ENCODE measurements at regions not wholly inside any gene's neighbourhood (a gene's known extent, or its start where the extent isn't known, plus 50 kb on each side); places are given as distances from the start of the nearest gene placed in this dataset.

DNA sequence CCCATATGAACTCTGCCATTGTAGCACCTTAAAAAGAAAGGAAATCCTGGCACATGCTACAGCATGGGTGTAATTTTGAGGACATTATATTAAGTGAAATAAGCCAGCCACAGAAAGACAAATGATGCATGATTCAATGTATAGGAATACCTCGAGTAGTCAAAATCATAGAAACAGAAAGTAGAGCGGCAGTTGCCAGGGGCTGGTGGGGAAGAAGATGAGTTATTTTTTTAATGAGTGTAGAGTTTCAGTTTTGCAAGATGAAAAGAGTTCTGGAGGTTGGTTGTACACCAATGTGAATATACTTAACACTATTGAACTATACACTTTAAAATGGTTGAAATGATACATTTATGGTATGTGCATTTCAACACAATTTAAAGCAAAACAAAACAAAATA is 133.0 kb downstream of the ZDHHC21 start:
- Histone ChIP-seq H2BK12ac (ENCODE audit: low read length) (no peak overlapping the region), H2BK5ac (ENCODE audit: low read length) (no peak overlapping the region), H3K79me1 (ENCODE audit: low read depth, low read length) (no peaks in the 10 kb centered on the region), H3K9me3 (replicated peaks in 1 of 2; ENCODE audit: control insufficient read depth in 2 of 2, insufficient read depth in 1 of 2, low read depth in 1 of 2, low read length in 2 of 2) (no peaks in the 10 kb centered on the region), H3K9ac (ENCODE audit: low read depth, low read length, poor library complexity) (no peak overlapping the region), H3K4ac (ENCODE audit: low read length) (no peak overlapping the region), H2AK5ac (ENCODE audit: low read depth, low read length) (no peak overlapping the region), H3K14ac (ENCODE audit: low read length) (no peak overlapping the region), H2AFZ (ENCODE audit: low read length) (no peak overlapping the region), H3K4me1 (ENCODE audit: control insufficient read depth in 2 of 2, insufficient read depth in 1 of 2, low read depth in 1 of 2, low read length in 2 of 2) (peaks cover 0 to 15% of the 10 kb centered on the region in 2 donors), H3K36me3 (replicated peaks in 1 of 2; ENCODE audit: control insufficient read depth in 2 of 2, insufficient read depth in 2 of 2, low read length in 2 of 2) (no peaks in the 10 kb centered on the region), H3K27me3 (ENCODE audit: control insufficient read depth in 3 of 3, insufficient read depth in 3 of 3, low read depth in 1 of 3, low read length in 3 of 3) (no peaks in the 10 kb centered on the region), H2BK15ac (ENCODE audit: low read length) (no peak overlapping the region), H2BK120ac (ENCODE audit: low read depth, low read length) (no peak overlapping the region), H4K8ac (ENCODE audit: low read depth, low read length) (no peak overlapping the region), H4K91ac (ENCODE audit: low read depth, low read length, poor library complexity) (no peak overlapping the region), H3K18ac (ENCODE audit: low read length) (no peak overlapping the region), H3K4me2 (ENCODE audit: insufficient read depth, low read length, poor library complexity, severe bottlenecking) (no peak overlapping the region), H3K23ac (ENCODE audit: low read depth, low read length, poor library complexity) (no peak overlapping the region), H3K4me3 (ENCODE audit: low read length in 2 of 2) (no peak overlapping the region), H3K27ac (replicated peaks; ENCODE audit: low read length) (no peak overlapping the region)
- DNase-seq (ENCODE audit: low spot score): no peak
- WGBS, 2 donors (ENCODE audit: extremely low coverage in 2 of 2, insufficient read length in 2 of 2, insufficient replicate concordance in 1 of 2): no CpG with 5 or more reads among the region's 2 CpGs

- Histone ChIP-seq H3K4me3 (ENCODE audit: low read length in 2 of 2) (no peak overlapping the region), H3K27ac (replicated peaks; ENCODE audit: low read length) (no peak overlapping the region), H3K79me1 (ENCODE audit: low read depth, low read length) (no peaks in the 10 kb centered on the region), H3K27me3 (ENCODE audit: control insufficient read depth in 3 of 3, insufficient read depth in 3 of 3, low read depth in 1 of 3, low read length in 3 of 3) (no peaks in the 10 kb centered on the region), H3K14ac (ENCODE audit: low read length) (no peak overlapping the region), H2AFZ (ENCODE audit: low read length) (no peak overlapping the region), H3K4me1 (ENCODE audit: control insufficient read depth in 2 of 2, insufficient read depth in 1 of 2, low read depth in 1 of 2, low read length in 2 of 2) (no peaks in the 10 kb centered on the region), H3K9me3 (replicated peaks in 1 of 2; ENCODE audit: control insufficient read depth in 2 of 2, insufficient read depth in 1 of 2, low read depth in 1 of 2, low read length in 2 of 2) (no peaks in the 10 kb centered on the region), H2BK12ac (ENCODE audit: low read length) (no peak overlapping the region), H2BK5ac (ENCODE audit: low read length) (no peak overlapping the region), H2BK120ac (ENCODE audit: low read depth, low read length) (no peak overlapping the region), H3K18ac (ENCODE audit: low read length) (no peak overlapping the region), H2AK5ac (ENCODE audit: low read depth, low read length) (no peak overlapping the region), H4K8ac (ENCODE audit: low read depth, low read length) (no peak overlapping the region), H3K4me2 (ENCODE audit: insufficient read depth, low read length, poor library complexity, severe bottlenecking) (no peak overlapping the region), H3K23ac (ENCODE audit: low read depth, low read length, poor library complexity) (no peak overlapping the region), H3K9ac (ENCODE audit: low read depth, low read length, poor library complexity) (no peak overlapping the region), H3K4ac (ENCODE audit: low read length) (no peak overlapping the region), H3K36me3 (replicated peaks in 1 of 2; ENCODE audit: control insufficient read depth in 2 of 2, insufficient read depth in 2 of 2, low read length in 2 of 2) (no peaks in the 10 kb centered on the region), H2BK15ac (ENCODE audit: low read length) (no peak overlapping the region), H4K91ac (ENCODE audit: low read depth, low read length, poor library complexity) (no peak overlapping the region)
- WGBS, 2 donors (ENCODE audit: extremely low coverage in 2 of 2, insufficient read length in 2 of 2, insufficient replicate concordance in 1 of 2): no CpG with 5 or more reads among the region's 4 CpGs
- no peak for DNase-seq (ENCODE audit: low spot score)
Measured at GRCh38 chr9:14554886-14555285, 138.3 kb downstream of the ZDHHC21 start.

GRCh38 chr9:14547245-14548060 is 145.8 kb downstream of the ZDHHC21 start:
- no peak overlapping the region for H4K91ac ChIP-seq (ENCODE audit: low read depth, low read length, poor library complexity)
- H2AFZ ChIP-seq (ENCODE audit: low read length): peak overlapping the region; percentile 48
- H3K4me2 ChIP-seq (ENCODE audit: insufficient read depth, low read length, poor library complexity, severe bottlenecking): no peak overlapping the region
- no peaks in the 10 kb centered on the region for H3K36me3 ChIP-seq (replicated peaks in 1 of 2; ENCODE audit: control insufficient read depth in 2 of 2, insufficient read depth in 2 of 2, low read length in 2 of 2)
- H3K9ac ChIP-seq (ENCODE audit: low read depth, low read length, poor library complexity): no peak overlapping the region
- no peak overlapping the region for H3K27ac ChIP-seq (replicated peaks; ENCODE audit: low read length)
- H3K4me1 ChIP-seq (ENCODE audit: control insufficient read depth in 2 of 2, insufficient read depth in 1 of 2, low read depth in 1 of 2, low read length in 2 of 2): peaks cover 0 to 6% of the 10 kb centered on the region in 2 donors
- WGBS, 2 donors (ENCODE audit: extremely low coverage in 2 of 2, insufficient read length in 2 of 2, insufficient replicate concordance in 1 of 2): no CpG with 5 or more reads among the region's 5 CpGs
- no peak overlapping the region for H2AK5ac ChIP-seq (ENCODE audit: low read depth, low read length)
- no peak overlapping the region for H3K4ac ChIP-seq (ENCODE audit: low read length)
- no peak overlapping the region for H3K14ac ChIP-seq (ENCODE audit: low read length)
- no peaks in the 10 kb centered on the region for H3K79me1 ChIP-seq (ENCODE audit: low read depth, low read length)
- no peak overlapping the region for H3K23ac ChIP-seq (ENCODE audit: low read depth, low read length, poor library complexity)
- no peaks in the 10 kb centered on the region for H3K9me3 ChIP-seq (replicated peaks in 1 of 2; ENCODE audit: control insufficient read depth in 2 of 2, insufficient read depth in 1 of 2, low read depth in 1 of 2, low read length in 2 of 2)
- no peak overlapping the region for H2BK15ac ChIP-seq (ENCODE audit: low read length)
- no peak for DNase-seq (ENCODE audit: low spot score)
- H3K4me3 ChIP-seq (ENCODE audit: low read length in 2 of 2): no peak overlapping the region
- H3K18ac ChIP-seq (ENCODE audit: low read length): no peak overlapping the region
- no peak overlapping the region for H4K8ac ChIP-seq (ENCODE audit: low read depth, low read length)
- H2BK12ac ChIP-seq (ENCODE audit: low read length): no peak overlapping the region
- no peak overlapping the region for H2BK120ac ChIP-seq (ENCODE audit: low read depth, low read length)
- H2BK5ac ChIP-seq (ENCODE audit: low read length): no peak overlapping the region
- no peaks in the 10 kb centered on the region for H3K27me3 ChIP-seq (ENCODE audit: control insufficient read depth in 3 of 3, insufficient read depth in 3 of 3, low read depth in 1 of 3, low read length in 3 of 3)

DNA sequence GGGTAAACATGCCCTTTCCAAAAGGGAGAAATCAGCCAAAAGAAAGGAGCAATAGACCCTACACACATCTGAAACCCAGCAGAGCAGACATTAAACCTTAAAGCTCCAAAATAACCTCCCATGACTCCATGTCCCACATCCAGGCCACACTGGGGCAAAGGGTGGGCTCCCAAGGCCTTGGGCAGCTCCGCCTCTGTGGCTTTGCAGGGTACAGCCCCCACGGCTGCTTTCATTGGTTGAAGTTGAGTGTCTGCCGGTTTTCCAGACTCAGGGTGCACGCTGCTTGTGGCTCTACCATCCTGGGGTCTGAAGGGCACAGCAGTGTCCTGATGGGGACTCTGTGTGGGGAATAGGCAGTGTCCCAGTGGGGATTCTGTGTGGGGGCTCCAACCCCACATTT is 146.5 kb downstream of the ZDHHC21 start:
- Histone ChIP-seq H3K23ac (ENCODE audit: low read depth, low read length, poor library complexity) (no peak overlapping the region), H2BK15ac (ENCODE audit: low read length) (no peak overlapping the region), H3K9ac (ENCODE audit: low read depth, low read length, poor library complexity) (no peak overlapping the region), H3K18ac (ENCODE audit: low read length) (no peak overlapping the region), H3K27me3 (ENCODE audit: control insufficient read depth in 3 of 3, insufficient read depth in 3 of 3, low read depth in 1 of 3, low read length in 3 of 3) (no peaks in the 10 kb centered on the region), H4K8ac (ENCODE audit: low read depth, low read length) (no peak overlapping the region), H2AFZ (ENCODE audit: low read length) (peak overlapping the region; percentile 48), H3K36me3 (replicated peaks in 1 of 2; ENCODE audit: control insufficient read depth in 2 of 2, insufficient read depth in 2 of 2, low read length in 2 of 2) (no peaks in the 10 kb centered on the region), H3K4ac (ENCODE audit: low read length) (no peak overlapping the region), H3K4me2 (ENCODE audit: insufficient read depth, low read length, poor library complexity, severe bottlenecking) (no peak overlapping the region), H3K4me1 (ENCODE audit: control insufficient read depth in 2 of 2, insufficient read depth in 1 of 2, low read depth in 1 of 2, low read length in 2 of 2) (peaks cover 6 to 11% of the 10 kb centered on the region in 2 donors), H4K91ac (ENCODE audit: low read depth, low read length, poor library complexity) (no peak overlapping the region), H3K14ac (ENCODE audit: low read length) (no peak overlapping the region), H3K4me3 (ENCODE audit: low read length in 2 of 2) (no peak overlapping the region), H2AK5ac (ENCODE audit: low read depth, low read length) (no peak overlapping the region), H2BK120ac (ENCODE audit: low read depth, low read length) (no peak overlapping the region), H3K9me3 (replicated peaks in 1 of 2; ENCODE audit: control insufficient read depth in 2 of 2, insufficient read depth in 1 of 2, low read depth in 1 of 2, low read length in 2 of 2) (no peaks in the 10 kb centered on the region), H2BK5ac (ENCODE audit: low read length) (no peak overlapping the region), H3K27ac (replicated peaks; ENCODE audit: low read length) (no peak overlapping the region), H2BK12ac (ENCODE audit: low read length) (no peak overlapping the region), H3K79me1 (ENCODE audit: low read depth, low read length) (no peaks in the 10 kb centered on the region)
- no peak for DNase-seq (ENCODE audit: low spot score)
- WGBS, 2 donors (ENCODE audit: extremely low coverage in 2 of 2, insufficient read length in 2 of 2, insufficient replicate concordance in 1 of 2): no CpG with 5 or more reads among the region's 4 CpGs
